B cell (primary cell): ENCODE measurements at regions not wholly inside any gene's neighbourhood (a gene's known extent, or its start where the extent isn't known, plus 50 kb on each side); places are given as distances from the start of the nearest gene placed in this dataset.

Source experiments
- ATAC-seq: fragments of 200-7000 bp; cut with Tn5 transposase; one replicate; pipeline ENCODE4 v1.10.0; 2021; ENCODE audit warnings: low read depth, mild to moderate bottlenecking, moderate number of reproducible peaks, moderate library complexity
- CTCF ChIA-PET: fragments of 350-600 bp; sonication (Branson Sonifier 250); formaldehyde crosslinking; loops from one replicate; lab custom pipeline; 2021; ENCODE audit warnings: antibody characterized with exemption, inconsistent platforms; lab: Charles Lee
- POLR2A ChIA-PET: fragments of 350-600 bp; sonication (Branson Sonifier 250); formaldehyde crosslinking; loops from one replicate; lab custom pipeline; 2021; ENCODE audit warnings: antibody characterized with exemption; lab: Charles Lee
- DNase-seq: peaks from one replicate; pipeline ENCODE4 v3.0.0; 2013
- H2AFZ ChIP-seq: 2 replicates; pipeline ENCODE4 v1.6.1; 2012; ENCODE audit warnings: mild to moderate bottlenecking, low read depth, low read length; ENCODE audit not compliant: insufficient read depth, poor library complexity, severe bottlenecking
- H3K27ac ChIP-seq, 2 donors: 1 replicate in 1 of 2; 2 replicates in 1 of 2; pipeline ENCODE4 v1.5.1; 2012 to 2013; ENCODE audit warnings: low read length in 2 of 2, mild to moderate bottlenecking in 2 of 2, moderate library complexity in 1 of 2
- H3K27me3 ChIP-seq, 4 experiments: fragments of 200-600 bp in 1 of 4; sonication (generic) in 1 of 4; replicated peaks in 1 of 4; 1 replicate in 2 of 4; 2 replicates in 2 of 4; pipeline versions ENCODE4 v1.6.1 to v1.7.0; 2013 to 2016; ENCODE audit warnings: low read length in 3 of 4, mild to moderate bottlenecking in 2 of 4, mixed read lengths in 1 of 4, moderate library complexity in 1 of 4; ENCODE audit not compliant: insufficient read depth in 4 of 4, control insufficient read depth in 3 of 4; ENCODE audit errors: control extremely low read depth in 1 of 4
- H3K36me3 ChIP-seq, 2 experiments: replicated peaks in 1 of 2; 1 replicate in 1 of 2; 2 replicates in 1 of 2; pipeline versions ENCODE4 v1.6.1 to v1.7.1; 2013; ENCODE audit warnings: low read length in 1 of 2; ENCODE audit not compliant: insufficient read depth in 2 of 2, control insufficient read depth in 1 of 2; ENCODE audit errors: control extremely low read depth in 1 of 2, extremely low read depth in 1 of 2
- H3K4me1 ChIP-seq, 2 donors: fragments of 200-600 bp in 1 of 2; sonication (generic) in 1 of 2; 1 replicate in 1 of 2; 2 replicates in 1 of 2; pipeline versions ENCODE4 v1.5.1 to v1.6.1; 2013 to 2017; ENCODE audit warnings: low read length in 2 of 2; ENCODE audit not compliant: control insufficient read depth in 2 of 2, insufficient read depth in 2 of 2
- H3K4me2 ChIP-seq: replicated peaks from 2 replicates; pipeline ENCODE3; 2012; ENCODE audit warnings: mild to moderate bottlenecking, low read depth, low read length; ENCODE audit not compliant: poor library complexity, severe bottlenecking
- H3K4me3 ChIP-seq, 5 experiments: fragments of 200-600 bp in 1 of 5; sonication (generic) in 1 of 5; 1 replicate in 3 of 5; 2 replicates in 2 of 5; pipeline versions ENCODE4 v1.5.1 to v1.7.0; 2011 to 2016; ENCODE audit warnings: low read length in 4 of 5, mild to moderate bottlenecking in 4 of 5, low read depth in 2 of 5, control low read depth in 1 of 5, moderate library complexity in 1 of 5; ENCODE audit not compliant: insufficient read depth in 1 of 5; ENCODE audit errors: control extremely low read depth in 1 of 5, extremely low read depth in 1 of 5
- H3K79me2 ChIP-seq: fragments of 200-600 bp; sonication (generic); one replicate; pipeline ENCODE4 v1.6.0; 2016; ENCODE audit warnings: low read length; ENCODE audit not compliant: control insufficient read depth, insufficient read depth
- H3K9ac ChIP-seq: fragments of 200-600 bp; sonication (generic); 2 replicates; pipeline ENCODE4 v1.6.1; 2017; ENCODE audit warnings: mild to moderate bottlenecking, low read length, moderate library complexity
- H3K9me3 ChIP-seq, 3 donors: one replicate each; pipeline versions ENCODE4 v1.6.1 to v1.7.1; 2013; ENCODE audit warnings: low read length in 2 of 3; ENCODE audit not compliant: control insufficient read depth in 2 of 3, insufficient read depth in 1 of 3; ENCODE audit errors: control extremely low read depth in 1 of 3
- H4K20me1 ChIP-seq: 2 replicates; pipeline ENCODE4 v1.6.0; 2012; ENCODE audit warnings: mild to moderate bottlenecking, low read length; ENCODE audit not compliant: insufficient read depth, control insufficient read depth, poor library complexity, severe bottlenecking
- H3K27ac Mint-ChIP-seq: one replicate; pipeline ENCODE4 v1.8.0; 2021; ENCODE audit warnings: mixed read lengths
- H3K27me3 Mint-ChIP-seq: one replicate; pipeline ENCODE4 v1.8.0; 2021; ENCODE audit warnings: mixed read lengths
- H3K4me1 Mint-ChIP-seq: one replicate; pipeline ENCODE4 v1.8.0; 2021; ENCODE audit warnings: mixed read lengths
- H3K4me3 Mint-ChIP-seq: one replicate; pipeline ENCODE4 v1.8.0; 2021; ENCODE audit warnings: mixed read lengths
- H3K9me3 Mint-ChIP-seq: one replicate; pipeline ENCODE4 v1.8.0; 2022; ENCODE audit warnings: mixed read lengths; ENCODE audit not compliant: insufficient read depth
- CTCF ChIP-seq: fragments of 200-600 bp; IDR thresholded peaks from one replicate; pipeline ENCODE4 v1.8.0; 2022; ENCODE audit warnings: antibody characterized with exemption, mild to moderate bottlenecking
- EZH2 ChIP-seq: IDR thresholded peaks from 2 replicates; pipeline ENCODE4 v1.6.1; 2012; ENCODE audit warnings: borderline replicate concordance, low read depth, mild to moderate bottlenecking, moderate library complexity, low read length; ENCODE audit not compliant: insufficient read depth, poor library complexity, severe bottlenecking
- WGBS: methylation state at CpG from one replicate; pipeline ENCODE4 v1.1.5; 2013; ENCODE audit warnings: missing lambda C conversion rate; ENCODE audit not compliant: insufficient coverage; 5-methylcytosine and 5-hydroxymethylcytosine counted together
- intact Hi-C: fragments of 100-400 bp; cut with micrococcal nuclease; formaldehyde crosslinking; loops from one replicate; pipeline ENCODE4 v1.10.0; 2022

- peaks cover 15 to 19% of the 10 kb centered on the region in 2 donors for H3K4me1 ChIP-seq
- Mint-ChIP-seq H3K27ac (no peak overlapping the region), H3K27me3 (peaks cover 48% of the 10 kb centered on the region), H3K4me1 (peaks cover 13% of the 10 kb centered on the region), H3K9me3 (no peaks in the 10 kb centered on the region), H3K4me3 (peak overlapping the region; percentile 87)
- TF ChIP-seq CTCF (peak; percentile 13), EZH2 (no peak)
- H3K9ac ChIP-seq: peak overlapping the region; percentile 81
- ChIA-PET POLR2A (no interaction called here), CTCF (interaction anchor here (1.1 kb wide), 1 partner anchor 8 kb away, joined by 3 read pairs; no protein-coding TSS in a partner anchor)
- ATAC-seq (no peak), DNase-seq (no peak)
- H3K27me3 ChIP-seq: peaks cover 3 to 23% (median 23%) of the 10 kb centered on the region in 4 experiments
- no peak overlapping the region for H3K27ac ChIP-seq
- H3K79me2 ChIP-seq: no peaks in the 10 kb centered on the region
- WGBS: 0% methylated on average over 12 of the region's 21 CpGs
- no peaks in the 10 kb centered on the region for H4K20me1 ChIP-seq
- peak overlapping the region; percentile 100 for H3K4me2 ChIP-seq
- no peaks in the 10 kb centered on the region for H3K36me3 ChIP-seq
- H3K4me3 ChIP-seq: peak overlapping the region in 3 of 5 experiments; percentile 21 to 72 (median 65)
- peaks cover 0 to 4% (median 3%) of the 10 kb centered on the region in 3 donors for H3K9me3 ChIP-seq
- intact Hi-C loops: loop anchor here (1.0 to 5.0 kb wide), 3 partner anchors 15 to 316 kb away; no protein-coding TSS in a partner anchor
- peak overlapping the region; percentile 94 for H2AFZ ChIP-seq
Observed at GRCh38 chr1:90851711-90852050, 134.6 kb upstream of the BARHL2 start.

GRCh38 chr1:90850898-90851710 lies 134.0 kb upstream of the BARHL2 start:
- peak overlapping the region; percentile 17 to 72 (median 62) for H3K4me3 ChIP-seq
- Mint-ChIP-seq H3K4me1 (peaks cover 13% of the 10 kb centered on the region), H3K27me3 (peaks cover 43% of the 10 kb centered on the region), H3K27ac (no peak overlapping the region), H3K4me3 (peak overlapping the region; percentile 90), H3K9me3 (no peaks in the 10 kb centered on the region)
- no peak overlapping the region for H3K27ac ChIP-seq
- peak overlapping the region; percentile 94 for H2AFZ ChIP-seq
- H3K36me3 ChIP-seq: no peaks in the 10 kb centered on the region
- peak overlapping the region; percentile 100 for H3K4me2 ChIP-seq
- H3K79me2 ChIP-seq: no peaks in the 10 kb centered on the region
- ChIA-PET POLR2A (no interaction called here), CTCF (interaction anchor here (1.1 to 1.2 kb wide), 3 partner anchors 9 to 16 kb away, joined by 3 to 5 read pairs (median 3); no protein-coding TSS in a partner anchor)
- TF ChIP-seq EZH2 (no peak), CTCF (peak; percentile 76)
- peaks cover 0 to 4% (median 3%) of the 10 kb centered on the region in 3 donors for H3K9me3 ChIP-seq
- under 1% methylated on average over 78 of the region's 79 CpGs for WGBS
- intact Hi-C loops: loop anchor here (1.0 to 5.0 kb wide), 3 partner anchors 15 to 316 kb away; no protein-coding TSS in a partner anchor
- DNase-seq: peak; percentile 83
- peaks cover 3 to 23% (median 23%) of the 10 kb centered on the region in 4 experiments for H3K27me3 ChIP-seq
- H3K4me1 ChIP-seq: peaks cover 15 to 19% of the 10 kb centered on the region in 2 donors
- H3K9ac ChIP-seq: peak overlapping the region; percentile 81
- ATAC-seq: peak; percentile 99
- no peaks in the 10 kb centered on the region for H4K20me1 ChIP-seq
